WTC11 (cell line): ENCODE measurements at regions not wholly inside any gene's neighbourhood (a gene's known extent, or its start where the extent isn't known, plus 50 kb on each side); places are given as distances from the start of the nearest gene placed in this dataset.

Experiments
- ATAC-seq: fragments of 200-7000 bp; cut with Tn5 transposase; 2 replicates; pipeline ENCODE4 v1.10.0; 2021; ENCODE audit warnings: mild to moderate bottlenecking, moderate library complexity
- CTCF ChIA-PET: fragments of 300-600 bp; sonication (Branson Sonifier 250); formaldehyde crosslinking; loops from one replicate; lab custom pipeline; 2021; ENCODE audit warnings: antibody characterized with exemption; lab: Charles Lee
- POLR2A ChIA-PET: fragments of 350-600 bp; sonication (Branson Sonifier 250); formaldehyde crosslinking; loops from one replicate; lab custom pipeline; 2021; ENCODE audit warnings: antibody characterized with exemption; lab: Charles Lee
- DNase-seq: peaks from one replicate; pipeline ENCODE4 v3.0.0; 2021; ENCODE audit warnings: low spot score
- H3K27ac Mint-ChIP-seq: 2 replicates; pipeline ENCODE4 v1.8.0; 2021; ENCODE audit warnings: mixed read lengths
- H3K27me3 Mint-ChIP-seq: 2 replicates; pipeline ENCODE4 v1.8.0; 2021; ENCODE audit warnings: low read depth, mild to moderate bottlenecking, moderate library complexity, mixed read lengths
- H3K36me3 Mint-ChIP-seq: 2 replicates; pipeline ENCODE4 v1.8.0; 2021; ENCODE audit warnings: mixed read lengths
- H3K4me1 Mint-ChIP-seq: 2 replicates; pipeline ENCODE4 v1.8.0; 2022; ENCODE audit warnings: mixed read lengths
- H3K4me3 Mint-ChIP-seq: 2 replicates; pipeline ENCODE4 v1.8.0; 2021; ENCODE audit warnings: mild to moderate bottlenecking, moderate library complexity, mixed read lengths
- H3K9me3 Mint-ChIP-seq: 2 replicates; pipeline ENCODE4 v1.8.0; 2021; ENCODE audit warnings: mixed read lengths
- ARID4B ChIP-seq: sonication (generic); formaldehyde crosslinking; IDR thresholded peaks from 2 replicates; pipeline ENCODE4 v1.8.0; 2023; ENCODE audit warnings: missing genetic modification reagents, mild to moderate bottlenecking, borderline replicate concordance
- ESRRA ChIP-seq: sonication (generic); formaldehyde crosslinking; IDR thresholded peaks from 2 replicates; pipeline ENCODE4 v1.8.1; 2022; ENCODE audit warnings: mild to moderate bottlenecking, missing genetic modification reagents, borderline replicate concordance
- GTF2I ChIP-seq: fragments of 250-450 bp; sonication (Bioruptor Pico); conservative IDR thresholded peaks from 2 replicates; pipeline ENCODE4 v1.4.0; 2021; ENCODE audit warnings: mild to moderate bottlenecking
- HMGA2 ChIP-seq: fragments of 250-450 bp; sonication (Bioruptor Pico); IDR thresholded peaks from 2 replicates; pipeline ENCODE4 v1.4.0; 2021; ENCODE audit warnings: mild to moderate bottlenecking, moderate library complexity
- IRF2 ChIP-seq: sonication (generic); formaldehyde crosslinking; IDR thresholded peaks from 2 replicates; pipeline ENCODE4 v1.8.0; 2022; ENCODE audit warnings: low read depth, missing genetic modification reagents, borderline replicate concordance
- JAZF1 ChIP-seq: fragments of 250-450 bp; sonication (Bioruptor Pico); IDR thresholded peaks from 2 replicates; pipeline ENCODE4 v1.9.0; 2021; ENCODE audit warnings: moderate library complexity, mild to moderate bottlenecking, inconsistent platforms
- MXD4 ChIP-seq: fragments of 250-450 bp; sonication (Bioruptor Pico); IDR thresholded peaks from 2 replicates; pipeline ENCODE4 v1.8.0; 2021; ENCODE audit warnings: mild to moderate bottlenecking, moderate library complexity, borderline replicate concordance
- NFE2L1 ChIP-seq: sonication (generic); formaldehyde crosslinking; IDR thresholded peaks from 2 replicates; pipeline ENCODE4 v1.8.1; 2023; ENCODE audit warnings: missing genetic modification reagents
- NR3C1 ChIP-seq: sonication (generic); formaldehyde crosslinking; conservative IDR thresholded peaks from 2 replicates; pipeline ENCODE4 v1.8.1; 2023; ENCODE audit warnings: low read depth, mild to moderate bottlenecking, missing genetic modification reagents
- SMAD3 ChIP-seq: sonication (generic); formaldehyde crosslinking; IDR thresholded peaks from 2 replicates; pipeline ENCODE4 v1.8.0; 2022; ENCODE audit warnings: missing genetic modification reagents, mild to moderate bottlenecking, borderline replicate concordance
- TEAD1 ChIP-seq: sonication (generic); formaldehyde crosslinking; IDR thresholded peaks from 2 replicates; pipeline ENCODE4 v1.8.0; 2022; ENCODE audit warnings: mild to moderate bottlenecking, missing genetic modification reagents
- ZBTB21 ChIP-seq: sonication (generic); formaldehyde crosslinking; IDR thresholded peaks from 2 replicates; pipeline ENCODE4 v1.8.1; 2023; ENCODE audit warnings: mild to moderate bottlenecking, missing genetic modification reagents, borderline replicate concordance
- ZMAT4 ChIP-seq: fragments of 250-450 bp; sonication (Bioruptor Pico); IDR thresholded peaks from 2 replicates; pipeline ENCODE4 v1.9.0; 2021; ENCODE audit warnings: mild to moderate bottlenecking
- ZNF138 ChIP-seq: sonication (generic); formaldehyde crosslinking; conservative IDR thresholded peaks from 2 replicates; pipeline ENCODE4 v1.8.1; 2022; ENCODE audit warnings: mild to moderate bottlenecking, moderate library complexity, missing genetic modification reagents
- ZNF396 ChIP-seq: fragments of 250-450 bp; sonication (Bioruptor Pico); IDR thresholded peaks from 2 replicates; pipeline ENCODE4 v1.8.0; 2021; ENCODE audit warnings: mild to moderate bottlenecking, moderate library complexity, borderline replicate concordance
- ZNF425 ChIP-seq: fragments of 250-450 bp; sonication (Bioruptor Pico); conservative IDR thresholded peaks from 2 replicates; pipeline ENCODE4 v1.9.0; 2021; ENCODE audit warnings: mild to moderate bottlenecking
- TF ChIP-seq, protein P1 (sequence below): sonication (generic); formaldehyde crosslinking; IDR thresholded peaks from 2 replicates; pipeline ENCODE4 v1.8.0; 2023; ENCODE audit warnings: missing genetic modification reagents
- TF ChIP-seq, protein P2 (sequence below): fragments of 250-450 bp; sonication (Bioruptor Pico); IDR thresholded peaks from 2 replicates; pipeline ENCODE4 v1.9.0; 2021; ENCODE audit warnings: moderate library complexity, mild to moderate bottlenecking, inconsistent platforms, borderline replicate concordance
- TF ChIP-seq, protein P3 (sequence below): sonication (generic); formaldehyde crosslinking; IDR thresholded peaks from 2 replicates; pipeline ENCODE4 v1.8.1; 2023; ENCODE audit warnings: mild to moderate bottlenecking, missing genetic modification reagents, moderate library complexity
- TF ChIP-seq, protein P4 (sequence below): sonication (generic); formaldehyde crosslinking; IDR thresholded peaks from 2 replicates; pipeline ENCODE4 v1.8.1; 2022; ENCODE audit warnings: mild to moderate bottlenecking, moderate library complexity, missing genetic modification reagents
- TF ChIP-seq, protein P5 (sequence below): fragments of 250-450 bp; sonication (Bioruptor Pico); IDR thresholded peaks from 2 replicates; pipeline ENCODE4 v1.8.0; 2021; ENCODE audit warnings: mild to moderate bottlenecking

DNA sequence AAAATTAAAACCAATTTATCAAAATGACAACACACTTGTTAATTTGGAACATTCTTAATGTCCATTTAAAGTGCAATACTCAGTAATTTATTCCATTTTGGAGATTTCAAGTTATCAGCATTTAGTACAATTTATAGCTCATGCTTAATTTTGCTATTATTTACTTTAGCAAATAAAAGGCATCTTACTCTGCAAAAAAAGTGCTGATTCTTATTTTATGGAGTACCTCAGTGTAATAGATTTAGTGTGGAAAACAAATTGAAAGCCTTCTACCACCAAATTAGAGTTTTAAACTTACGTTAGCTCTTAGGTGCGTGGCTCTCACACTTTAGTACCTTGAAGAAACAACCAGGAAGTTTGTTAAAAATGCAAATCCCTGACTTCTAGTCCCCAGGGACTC, 208.4 kb upstream of the NRIP1 start:
- CTCF ChIA-PET = no interaction called here
- DNase-seq (no peak), ATAC-seq (no peak)
- Mint-ChIP-seq H3K4me1 (no peaks in the 10 kb centered on the region), H3K9me3 (no peaks in the 10 kb centered on the region), H3K27ac (no peak overlapping the region), H3K36me3 (no peaks in the 10 kb centered on the region), H3K4me3 (no peak overlapping the region), H3K27me3 (no peaks in the 10 kb centered on the region)
- TF ChIP-seq IRF2 = no peak
- TF ChIP-seq ZNF425 = no peak
- TF ChIP-seq, protein P1, sequence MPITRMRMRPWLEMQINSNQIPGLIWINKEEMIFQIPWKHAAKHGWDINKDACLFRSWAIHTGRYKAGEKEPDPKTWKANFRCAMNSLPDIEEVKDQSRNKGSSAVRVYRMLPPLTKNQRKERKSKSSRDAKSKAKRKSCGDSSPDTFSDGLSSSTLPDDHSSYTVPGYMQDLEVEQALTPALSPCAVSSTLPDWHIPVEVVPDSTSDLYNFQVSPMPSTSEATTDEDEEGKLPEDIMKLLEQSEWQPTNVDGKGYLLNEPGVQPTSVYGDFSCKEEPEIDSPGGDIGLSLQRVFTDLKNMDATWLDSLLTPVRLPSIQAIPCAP (CRISPR knock-in tag) = no peak
- TF ChIP-seq ZNF138 = no peak
- TF ChIP-seq, protein P2, sequence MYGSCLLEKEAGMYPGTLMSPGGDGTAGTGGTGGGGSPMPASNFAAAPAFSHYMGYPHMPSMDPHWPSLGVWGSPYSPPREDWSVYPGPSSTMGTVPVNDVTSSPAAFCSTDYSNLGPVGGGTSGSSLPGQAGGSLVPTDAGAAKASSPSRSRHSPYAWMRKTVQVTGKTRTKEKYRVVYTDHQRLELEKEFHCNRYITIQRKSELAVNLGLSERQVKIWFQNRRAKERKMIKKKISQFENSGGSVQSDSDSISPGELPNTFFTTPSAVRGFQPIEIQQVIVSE (CRISPR knock-in tag) = no peak
- no peak for TF ChIP-seq NFE2L1
- TF ChIP-seq HMGA2 (CRISPR knock-in tag) = no peak
- no peak for TF ChIP-seq SMAD3 (CRISPR knock-in tag)
- TF ChIP-seq MXD4 (CRISPR knock-in tag) = no peak
- no peak for TF ChIP-seq GTF2I (CRISPR knock-in tag)
- TF ChIP-seq, protein P3, sequence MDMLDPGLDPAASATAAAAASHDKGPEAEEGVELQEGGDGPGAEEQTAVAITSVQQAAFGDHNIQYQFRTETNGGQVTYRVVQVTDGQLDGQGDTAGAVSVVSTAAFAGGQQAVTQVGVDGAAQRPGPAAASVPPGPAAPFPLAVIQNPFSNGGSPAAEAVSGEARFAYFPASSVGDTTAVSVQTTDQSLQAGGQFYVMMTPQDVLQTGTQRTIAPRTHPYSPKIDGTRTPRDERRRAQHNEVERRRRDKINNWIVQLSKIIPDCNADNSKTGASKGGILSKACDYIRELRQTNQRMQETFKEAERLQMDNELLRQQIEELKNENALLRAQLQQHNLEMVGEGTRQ (CRISPR knock-in tag) = no peak
- TF ChIP-seq TEAD1 (CRISPR knock-in tag) = no peak
- no peak for TF ChIP-seq ZMAT4 (CRISPR knock-in tag)
- TF ChIP-seq ZNF396 (CRISPR knock-in tag) = no peak
- POLR2A ChIA-PET = no interaction called here

- ChIA-PET CTCF (no interaction called here), POLR2A (interaction anchor here (0.6 kb wide), 1 partner anchor 512 kb away, joined by 3 read pairs; no protein-coding TSS in a partner anchor)
- ATAC-seq = no peak
- H3K27me3 Mint-ChIP-seq = no peaks in the 10 kb centered on the region
- no peak overlapping the region for H3K27ac Mint-ChIP-seq
- no peak for DNase-seq
- H3K4me3 Mint-ChIP-seq = no peak overlapping the region
- no peaks in the 10 kb centered on the region for H3K36me3 Mint-ChIP-seq
- H3K4me1 Mint-ChIP-seq = no peaks in the 10 kb centered on the region
- H3K9me3 Mint-ChIP-seq = no peaks in the 10 kb centered on the region
- TF ChIP-seq, protein P4, sequence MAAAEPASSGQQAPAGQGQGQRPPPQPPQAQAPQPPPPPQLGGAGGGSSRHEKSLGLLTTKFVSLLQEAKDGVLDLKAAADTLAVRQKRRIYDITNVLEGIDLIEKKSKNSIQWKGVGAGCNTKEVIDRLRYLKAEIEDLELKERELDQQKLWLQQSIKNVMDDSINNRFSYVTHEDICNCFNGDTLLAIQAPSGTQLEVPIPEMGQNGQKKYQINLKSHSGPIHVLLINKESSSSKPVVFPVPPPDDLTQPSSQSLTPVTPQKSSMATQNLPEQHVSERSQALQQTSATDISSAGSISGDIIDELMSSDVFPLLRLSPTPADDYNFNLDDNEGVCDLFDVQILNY (CRISPR knock-in tag) = no peak
- TF ChIP-seq, protein P3 (CRISPR knock-in tag) = no peak
- TF ChIP-seq ESRRA (CRISPR knock-in tag) = no peak
- TF ChIP-seq NR3C1 = no peak
- TF ChIP-seq JAZF1 (CRISPR knock-in tag) = no peak
- TF ChIP-seq ZBTB21 = no peak
- TF ChIP-seq, protein P2 (CRISPR knock-in tag) = no peak
- TF ChIP-seq, protein P5, sequence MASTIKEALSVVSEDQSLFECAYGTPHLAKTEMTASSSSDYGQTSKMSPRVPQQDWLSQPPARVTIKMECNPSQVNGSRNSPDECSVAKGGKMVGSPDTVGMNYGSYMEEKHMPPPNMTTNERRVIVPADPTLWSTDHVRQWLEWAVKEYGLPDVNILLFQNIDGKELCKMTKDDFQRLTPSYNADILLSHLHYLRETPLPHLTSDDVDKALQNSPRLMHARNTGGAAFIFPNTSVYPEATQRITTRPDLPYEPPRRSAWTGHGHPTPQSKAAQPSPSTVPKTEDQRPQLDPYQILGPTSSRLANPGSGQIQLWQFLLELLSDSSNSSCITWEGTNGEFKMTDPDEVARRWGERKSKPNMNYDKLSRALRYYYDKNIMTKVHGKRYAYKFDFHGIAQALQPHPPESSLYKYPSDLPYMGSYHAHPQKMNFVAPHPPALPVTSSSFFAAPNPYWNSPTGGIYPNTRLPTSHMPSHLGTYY (CRISPR knock-in tag) = no peak
- TF ChIP-seq ARID4B (CRISPR knock-in tag) = no peak
Observed at GRCh38 chr21:15274701-15275485, 210.1 kb upstream of the NRIP1 start.
